ENCODE measurements at regions not wholly inside any gene's neighbourhood (a gene's known extent, or its start where the extent isn't known, plus 50 kb on each side); places are given as distances from the start of the nearest gene placed in this dataset.

- TF ChIP-seq NFIC (IDR thresholded peaks at IDR 0.05) (no peak), SP1 (CRISPR knock-in tag; IDR thresholded peaks at IDR 0.05) (no peak), MAFF (IDR thresholded peaks at IDR 0.05; ENCODE audit: low read length) (no peak), ZNF384 (IDR thresholded peaks at IDR 0.05; ENCODE audit: low read depth, low read length) (no peak), CTBP1 (IDR thresholded peaks at IDR 0.05; ENCODE audit: borderline replicate concordance) (no peak), EP300 (IDR thresholded peaks at IDR 0.05; ENCODE audit: low read length) (no peak), ELF1 (tag; IDR thresholded peaks at IDR 0.05) (no peak), BRCA1 (IDR thresholded peaks at IDR 0.05) (no peak), BRCA1 (CRISPR knock-in tag; IDR thresholded peaks at IDR 0.05) (no peak), CHD2 (IDR thresholded peaks at IDR 0.05; ENCODE audit: low read depth, low read length) (no peak), ZZZ3 (IDR thresholded peaks at IDR 0.05) (no peak), GABPA (tag; conservative IDR thresholded peaks at IDR 0.05; ENCODE audit: low read depth) (no peak), EGR1 (conservative IDR thresholded peaks at IDR 0.05) (no peak)
These were observed 471.2 kb downstream of the MFSD1 start for GRCh38 chr3:159273070-159273469.
